Kidney (tissue), 13 donors: ENCODE measurements at regions not wholly inside any gene's neighbourhood (a gene's known extent, or its start where the extent isn't known, plus 50 kb on each side); places are given as distances from the start of the nearest gene placed in this dataset.

Source experiments
- DNase-seq, 5 donors: peaks; one replicate each; pipeline ENCODE4 v3.0.0-alpha.2; 2013 to 2020
- FAIRE-seq: peaks from 2 replicates; lab custom pipeline; 2012; peaks lifted over from hg19 to GRCh38; lab: Jason Lieb, UNC
- H3K27ac ChIP-seq, 2 donors: one replicate each; pipeline ENCODE4 v1.7.0; 2013; ENCODE audit warnings: low read depth in 2 of 2, low read length in 2 of 2, inconsistent platforms in 1 of 2
- H3K27me3 ChIP-seq: one replicate; pipeline ENCODE4 v1.7.1; 2013; ENCODE audit warnings: low read length, inconsistent platforms; ENCODE audit not compliant: control insufficient read depth, insufficient read depth
- H3K36me3 ChIP-seq, 3 donors: one replicate each; pipeline versions ENCODE4 v1.7.0 to v1.7.1; 2013; ENCODE audit warnings: low read length in 3 of 3, control low read depth in 1 of 3, inconsistent platforms in 1 of 3; ENCODE audit not compliant: insufficient read depth in 3 of 3, control insufficient read depth in 2 of 3
- H3K4me1 ChIP-seq, 3 donors: one replicate each; pipeline versions ENCODE4 v1.7.0 to v1.7.1; 2013; ENCODE audit warnings: low read length in 3 of 3, inconsistent platforms in 1 of 3, low read depth in 1 of 3; ENCODE audit not compliant: control insufficient read depth in 2 of 3, insufficient read depth in 2 of 3
- H3K4me3 ChIP-seq, 3 donors: one replicate each; pipeline versions ENCODE4 v1.7.0 to v1.8.1; 2013; ENCODE audit warnings: low read length in 3 of 3, control low read depth in 1 of 3, inconsistent platforms in 1 of 3
- H3K9ac ChIP-seq, 3 donors: one replicate each; pipeline versions ENCODE4 v1.7.0 to v1.7.1; 2013; ENCODE audit warnings: low read length in 3 of 3, control low read depth in 1 of 3, inconsistent platforms in 1 of 3
- H3K9me3 ChIP-seq, 3 donors: one replicate each; pipeline versions ENCODE4 v1.7.0 to v1.7.1; 2013; ENCODE audit warnings: low read length in 3 of 3, control low read depth in 1 of 3, inconsistent platforms in 1 of 3; ENCODE audit not compliant: control insufficient read depth in 2 of 3, insufficient read depth in 1 of 3
- intact Hi-C: fragments of 100-400 bp; cut with DNase I; formaldehyde crosslinking; loops from one replicate; pipeline ENCODE4 v1.11.1; 2022
- TF ChIP-seq, protein P1 (sequence below): IDR thresholded peaks from 3 replicates; pipeline ENCODE4 v1.5.1; 2012; ENCODE audit warnings: mild to moderate bottlenecking, moderate library complexity, borderline replicate concordance; ENCODE audit not compliant: insufficient read depth; ENCODE audit errors: extremely low read depth
- donor health status: control.
- donor health status: control.
- donor health status: control.
- donor health status: control.
- donor health status: control.
- donor health status: DM: yes; HTN: yes; CAD: no.
- donor health status: Normal renal cell carcinoma (clear cell type).

DNA sequence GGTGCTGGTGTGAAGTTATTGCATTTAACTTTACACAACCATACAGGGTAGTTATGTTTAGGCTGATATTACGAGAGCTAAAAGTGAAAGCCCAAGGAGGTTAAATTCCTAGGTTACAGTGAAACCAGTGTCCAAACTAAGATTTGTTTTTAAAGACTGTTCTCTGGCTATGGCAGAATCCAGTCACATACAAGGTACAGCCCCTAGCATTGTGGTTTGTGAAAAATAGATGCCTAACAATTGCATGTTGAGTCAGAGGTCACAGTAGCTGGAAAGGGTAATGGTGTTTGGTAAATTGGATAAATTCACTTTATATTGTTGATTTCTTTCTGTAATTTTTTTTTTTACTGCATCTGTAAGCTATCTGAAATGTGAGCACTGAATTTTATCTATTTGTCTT lies 614.6 kb upstream of the TBL1XR1 start:
- intact Hi-C loops: no loop called here
- TF ChIP-seq, protein P1, sequence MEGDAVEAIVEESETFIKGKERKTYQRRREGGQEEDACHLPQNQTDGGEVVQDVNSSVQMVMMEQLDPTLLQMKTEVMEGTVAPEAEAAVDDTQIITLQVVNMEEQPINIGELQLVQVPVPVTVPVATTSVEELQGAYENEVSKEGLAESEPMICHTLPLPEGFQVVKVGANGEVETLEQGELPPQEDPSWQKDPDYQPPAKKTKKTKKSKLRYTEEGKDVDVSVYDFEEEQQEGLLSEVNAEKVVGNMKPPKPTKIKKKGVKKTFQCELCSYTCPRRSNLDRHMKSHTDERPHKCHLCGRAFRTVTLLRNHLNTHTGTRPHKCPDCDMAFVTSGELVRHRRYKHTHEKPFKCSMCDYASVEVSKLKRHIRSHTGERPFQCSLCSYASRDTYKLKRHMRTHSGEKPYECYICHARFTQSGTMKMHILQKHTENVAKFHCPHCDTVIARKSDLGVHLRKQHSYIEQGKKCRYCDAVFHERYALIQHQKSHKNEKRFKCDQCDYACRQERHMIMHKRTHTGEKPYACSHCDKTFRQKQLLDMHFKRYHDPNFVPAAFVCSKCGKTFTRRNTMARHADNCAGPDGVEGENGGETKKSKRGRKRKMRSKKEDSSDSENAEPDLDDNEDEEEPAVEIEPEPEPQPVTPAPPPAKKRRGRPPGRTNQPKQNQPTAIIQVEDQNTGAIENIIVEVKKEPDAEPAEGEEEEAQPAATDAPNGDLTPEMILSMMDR: no peak
- H3K9ac ChIP-seq: no peak overlapping the region
- no peak overlapping the region for H3K27ac ChIP-seq
- DNase-seq (no peak), FAIRE-seq (no peak)
- H3K27me3 ChIP-seq: no peaks in the 10 kb centered on the region
- H3K4me3 ChIP-seq: no peak overlapping the region
- peaks cover 0 to 2% (median 0%) of the 10 kb centered on the region in 3 donors for H3K4me1 ChIP-seq
- H3K9me3 ChIP-seq: no peaks in the 10 kb centered on the region
- no peaks in the 10 kb centered on the region for H3K36me3 ChIP-seq

DNA sequence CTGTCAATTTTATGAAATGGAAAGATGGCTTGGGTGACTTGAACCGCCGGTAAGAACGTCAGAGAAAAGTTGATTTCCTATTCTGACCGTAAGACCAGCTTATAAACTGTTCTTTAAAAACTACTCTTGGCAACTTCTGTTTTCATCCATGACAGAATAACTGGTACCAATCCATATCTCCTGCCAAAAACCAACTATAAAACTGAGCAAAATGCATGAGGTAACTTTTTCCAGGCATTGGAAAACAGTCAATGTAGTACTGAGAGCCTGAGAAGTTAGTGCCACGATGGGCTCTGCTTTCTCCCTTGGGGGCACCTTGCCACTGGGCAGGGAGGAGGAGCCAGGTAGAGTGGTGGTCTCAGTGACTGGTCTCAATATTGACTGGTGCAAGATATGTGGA lies 615.2 kb upstream of the TBL1XR1 start:
- intact Hi-C loops: no loop called here
- H3K36me3 ChIP-seq: no peaks in the 10 kb centered on the region
- no peaks in the 10 kb centered on the region for H3K9me3 ChIP-seq
- DNase-seq: no peak
- TF ChIP-seq, protein P1: no peak
- no peak overlapping the region for H3K4me3 ChIP-seq
- H3K9ac ChIP-seq: no peak overlapping the region
- FAIRE-seq: no peak
- H3K4me1 ChIP-seq: peaks cover 0 to 9% (median 0%) of the 10 kb centered on the region in 3 donors
- no peak overlapping the region for H3K27ac ChIP-seq
- no peaks in the 10 kb centered on the region for H3K27me3 ChIP-seq

GRCh38 chr3:177813322-177813721 lies 616.0 kb upstream of the TBL1XR1 start:
- intact Hi-C loops: no loop called here
- Histone ChIP-seq H3K27ac (no peak overlapping the region), H3K9ac (no peak overlapping the region), H3K36me3 (no peaks in the 10 kb centered on the region), H3K27me3 (no peaks in the 10 kb centered on the region), H3K4me3 (no peak overlapping the region), H3K4me1 (peaks cover 0 to 9% (median 0%) of the 10 kb centered on the region in 3 donors), H3K9me3 (no peaks in the 10 kb centered on the region)
- no peak for DNase-seq
- no peak for FAIRE-seq
- TF ChIP-seq, protein P1: no peak

DNA sequence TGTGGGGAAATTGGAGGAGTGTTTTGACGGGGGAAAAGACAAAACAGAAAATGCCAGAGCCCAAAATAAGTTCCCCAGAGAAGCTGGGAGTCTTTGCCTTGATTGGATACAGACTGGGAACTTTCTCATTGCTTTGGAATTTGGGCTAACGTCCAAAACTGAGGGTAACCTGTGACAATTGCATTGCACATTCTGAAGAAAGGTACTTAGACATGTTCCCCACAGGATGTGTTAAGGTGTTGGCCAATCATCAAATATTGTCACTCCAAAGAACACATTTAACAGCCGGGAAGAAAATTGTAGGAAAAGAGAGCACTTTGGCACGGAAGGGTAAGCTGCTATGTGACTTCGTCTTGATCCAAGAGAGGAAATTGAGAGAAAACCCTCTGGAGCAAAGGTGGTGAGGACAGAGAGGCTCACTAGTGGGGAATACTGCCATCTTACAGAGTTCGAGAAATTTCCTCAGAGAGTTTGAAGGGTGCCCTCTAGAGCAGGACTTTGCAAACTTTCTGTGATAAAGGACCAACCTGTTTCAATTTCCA lies 619.5 kb upstream of the TBL1XR1 start:
- H3K27ac ChIP-seq: peak overlapping the region; percentile 47 to 59
- H3K36me3 ChIP-seq: no peaks in the 10 kb centered on the region
- no peak overlapping the region for H3K9ac ChIP-seq
- peaks cover 0 to 15% (median 3%) of the 10 kb centered on the region in 3 donors for H3K4me1 ChIP-seq
- FAIRE-seq (no peak), DNase-seq (peak in 1 of 5 donors; percentile 66)
- no peaks in the 10 kb centered on the region for H3K9me3 ChIP-seq
- H3K27me3 ChIP-seq: no peaks in the 10 kb centered on the region
- H3K4me3 ChIP-seq: peak overlapping the region in 1 of 3 donors; percentile 29
- intact Hi-C loops: no loop called here
- TF ChIP-seq, protein P1: no peak
